ENCODE measurements at regions not wholly inside any gene's neighbourhood (a gene's known extent, or its start where the extent isn't known, plus 50 kb on each side); places are given as distances from the start of the nearest gene placed in this dataset.

DNA sequence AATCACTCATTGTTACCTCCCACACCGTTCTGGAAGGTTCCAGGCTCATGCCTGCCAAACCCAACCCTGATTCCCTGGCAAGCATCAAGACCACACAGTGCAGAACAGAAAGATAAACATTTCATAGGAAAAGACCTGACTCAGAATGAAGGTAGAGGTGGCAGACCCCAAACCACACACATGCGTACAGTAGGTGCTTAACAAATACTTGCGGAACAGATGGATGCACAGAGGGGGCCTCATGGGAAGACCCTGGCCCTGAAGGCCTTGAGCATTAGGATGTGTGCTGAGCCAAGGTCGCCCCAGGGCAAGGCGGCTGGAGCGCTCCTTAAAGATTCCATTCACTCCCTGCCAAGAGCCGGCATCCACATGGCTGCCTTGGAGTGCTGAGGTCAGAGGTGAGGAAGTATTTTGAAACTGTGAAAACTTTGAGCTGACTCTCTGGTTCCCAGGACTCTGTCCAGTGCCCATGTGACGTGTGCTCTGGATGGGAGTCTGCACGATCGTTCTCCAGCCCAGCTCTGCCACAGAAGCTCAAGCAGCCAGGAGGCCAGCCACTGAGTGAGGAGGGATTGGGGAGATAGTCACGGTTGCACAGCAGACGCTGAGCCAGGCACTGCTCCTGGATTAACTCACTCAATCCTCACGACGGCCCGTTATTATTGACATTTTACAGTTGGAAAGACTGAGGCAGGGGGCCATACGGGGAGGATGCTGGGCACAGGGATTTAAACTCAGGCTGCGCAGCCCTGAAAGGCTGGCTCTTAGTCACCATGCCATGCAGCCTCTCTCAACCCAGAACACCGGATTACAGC lies 65.5 kb upstream of the AFDN start:
- TF ChIP-seq, protein P1, sequence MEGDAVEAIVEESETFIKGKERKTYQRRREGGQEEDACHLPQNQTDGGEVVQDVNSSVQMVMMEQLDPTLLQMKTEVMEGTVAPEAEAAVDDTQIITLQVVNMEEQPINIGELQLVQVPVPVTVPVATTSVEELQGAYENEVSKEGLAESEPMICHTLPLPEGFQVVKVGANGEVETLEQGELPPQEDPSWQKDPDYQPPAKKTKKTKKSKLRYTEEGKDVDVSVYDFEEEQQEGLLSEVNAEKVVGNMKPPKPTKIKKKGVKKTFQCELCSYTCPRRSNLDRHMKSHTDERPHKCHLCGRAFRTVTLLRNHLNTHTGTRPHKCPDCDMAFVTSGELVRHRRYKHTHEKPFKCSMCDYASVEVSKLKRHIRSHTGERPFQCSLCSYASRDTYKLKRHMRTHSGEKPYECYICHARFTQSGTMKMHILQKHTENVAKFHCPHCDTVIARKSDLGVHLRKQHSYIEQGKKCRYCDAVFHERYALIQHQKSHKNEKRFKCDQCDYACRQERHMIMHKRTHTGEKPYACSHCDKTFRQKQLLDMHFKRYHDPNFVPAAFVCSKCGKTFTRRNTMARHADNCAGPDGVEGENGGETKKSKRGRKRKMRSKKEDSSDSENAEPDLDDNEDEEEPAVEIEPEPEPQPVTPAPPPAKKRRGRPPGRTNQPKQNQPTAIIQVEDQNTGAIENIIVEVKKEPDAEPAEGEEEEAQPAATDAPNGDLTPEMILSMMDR (IDR thresholded peaks at IDR 0.05) = no peak
- no peak for TF ChIP-seq POLR2A (IDR thresholded peaks at IDR 0.05)

All from lower leg skin (tissue), 3 donors.